ENCODE measurements at regions not wholly inside any gene's neighbourhood (a gene's known extent, or its start where the extent isn't known, plus 50 kb on each side); places are given as distances from the start of the nearest gene placed in this dataset.
A peak's percentile ranks its signal among the peaks of the same experiment; 100 is the strongest.

DNA sequence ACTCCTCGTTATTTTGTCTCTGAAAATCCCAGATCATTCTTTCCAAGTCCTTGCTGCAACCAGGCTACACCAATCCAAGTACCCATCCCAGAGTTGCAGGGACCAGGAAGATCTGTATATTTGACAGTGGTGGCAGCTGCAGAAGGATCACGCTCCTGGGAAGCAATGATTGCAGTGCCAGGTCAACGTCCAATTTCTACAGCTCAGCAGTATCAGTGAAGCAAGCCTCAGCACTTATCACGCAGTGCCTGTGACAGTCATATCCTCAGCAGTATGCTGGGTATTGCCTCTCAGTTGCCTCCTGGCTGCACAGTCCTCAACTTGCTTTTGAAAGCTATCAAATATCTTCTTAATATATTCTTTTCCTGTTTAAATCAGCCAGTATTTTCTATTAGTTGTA, 66.7 kb downstream of the BARHL2 start:
- no peak for DNase-seq (ENCODE audit: low read depth)

- no peak for DNase-seq (ENCODE audit: low read depth)
Measured at GRCh38 chr1:90640325-90640724, 76.8 kb downstream of the BARHL2 start.

DNA sequence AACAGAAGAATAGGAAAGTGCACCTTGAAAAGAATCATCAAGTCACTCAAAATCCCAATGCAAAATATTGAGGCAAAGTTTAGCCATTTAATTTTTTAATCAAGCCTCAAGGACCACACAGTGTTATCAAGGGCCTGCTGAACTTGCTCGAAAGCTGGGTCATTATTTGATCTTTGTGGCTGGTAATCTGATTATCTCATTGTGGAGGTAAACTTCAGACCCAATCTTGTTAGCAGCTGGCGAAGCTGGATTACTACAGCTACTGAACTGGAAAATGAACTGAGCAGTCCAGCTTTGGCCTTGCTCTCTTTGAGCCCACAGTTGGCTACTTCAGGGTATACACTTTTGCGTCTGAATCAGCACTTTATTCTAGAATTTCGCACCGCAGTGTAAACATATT, 94.4 kb downstream of the BARHL2 start:
- DNase-seq (ENCODE audit: low read depth), result no peak

DNA sequence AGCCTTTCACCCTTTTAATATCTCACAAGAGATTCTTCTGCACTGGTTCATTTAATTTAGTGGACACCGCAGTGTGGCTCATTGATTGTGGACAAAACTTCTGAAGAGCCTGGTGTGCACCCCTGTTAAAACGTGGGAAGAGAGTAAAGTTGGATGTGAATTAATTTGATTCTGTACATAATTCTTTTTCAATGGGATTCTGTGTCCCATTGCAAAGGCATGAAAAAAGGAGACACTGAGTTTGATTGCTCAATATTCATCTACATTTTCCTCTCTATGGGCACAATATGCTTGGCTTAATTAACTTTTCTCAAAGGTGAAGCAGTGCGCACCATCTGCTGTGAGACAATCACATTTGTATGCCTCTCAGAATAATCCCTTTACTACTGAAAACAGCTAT, 95.1 kb downstream of the BARHL2 start:
- no peak for DNase-seq (ENCODE audit: low read depth)

DNA sequence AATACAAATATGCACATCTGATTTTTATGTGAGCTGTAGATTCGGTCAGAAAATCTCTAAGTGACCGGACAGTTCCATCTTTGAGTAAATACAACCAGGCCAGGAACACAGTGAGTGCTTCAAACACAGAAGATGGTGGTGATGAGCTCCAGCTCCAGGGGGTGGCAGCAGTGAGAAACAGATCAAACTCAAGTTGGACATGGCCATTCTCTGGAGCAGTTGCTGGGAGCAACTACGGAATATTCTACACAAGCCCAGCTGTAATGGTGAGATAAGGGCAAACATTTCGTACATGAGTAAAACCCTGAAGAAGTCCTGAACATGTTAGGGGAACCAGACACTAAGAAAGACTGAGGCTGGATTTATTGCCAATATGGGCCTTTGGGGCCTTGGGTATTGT, 100.7 kb downstream of the BARHL2 start:
- peak; percentile 16 for DNase-seq (ENCODE audit: low read depth)

- no peak for DNase-seq (ENCODE audit: low read depth)
Measured at GRCh38 chr1:90614872-90615271, 102.2 kb downstream of the BARHL2 start.

- DNase-seq (ENCODE audit: low read depth), result no peak
Measured at GRCh38 chr1:90613371-90613770, 103.7 kb downstream of the BARHL2 start.

DNA sequence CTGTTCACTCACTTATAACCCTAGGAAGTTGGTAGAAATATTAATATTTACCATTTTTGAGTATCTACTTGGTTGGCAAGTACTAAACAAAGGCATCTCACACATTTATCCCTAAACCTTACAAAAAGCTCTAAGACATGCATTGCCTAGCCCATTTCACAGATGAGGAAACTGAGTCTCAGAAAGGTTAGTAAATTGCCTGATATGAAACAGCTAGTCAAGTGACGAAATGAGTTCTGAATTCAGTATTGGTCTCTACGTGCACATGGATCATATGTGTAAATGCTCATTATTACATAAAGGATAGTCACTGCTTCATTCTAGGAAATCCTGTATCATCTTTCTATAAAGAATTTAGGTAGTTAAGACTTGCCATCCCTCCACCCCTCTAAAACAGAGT, 105.1 kb downstream of the BARHL2 start:
- no peak for DNase-seq (ENCODE audit: low read depth)

DNA sequence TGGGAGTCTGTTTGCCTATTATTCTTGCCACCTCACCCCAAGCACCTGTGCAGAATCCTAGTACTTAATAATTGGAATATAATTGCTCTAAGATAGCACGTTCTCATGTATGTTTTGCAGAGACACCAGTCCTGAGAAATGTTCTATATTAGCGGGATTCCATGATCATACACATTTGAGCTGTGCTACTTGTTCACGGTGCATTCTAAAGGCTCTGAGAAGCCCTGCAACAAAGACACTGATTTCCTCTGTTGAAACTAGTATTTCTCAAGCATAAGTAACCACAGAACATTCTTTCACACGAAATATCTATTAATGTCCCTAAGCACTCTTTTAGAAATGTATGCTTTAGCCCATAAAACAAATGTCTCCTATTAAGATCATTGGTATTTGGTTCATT, 109.4 kb downstream of the BARHL2 start:
- no peak for DNase-seq (ENCODE audit: low read depth)

GRCh38 chr1:90605070-90605469, 112.0 kb downstream of the BARHL2 start:
- DNase-seq (ENCODE audit: low read depth), result no peak

GRCh38 chr1:90593312-90593711, 123.8 kb downstream of the BARHL2 start:
- no peak for DNase-seq (ENCODE audit: low read depth)

DNA sequence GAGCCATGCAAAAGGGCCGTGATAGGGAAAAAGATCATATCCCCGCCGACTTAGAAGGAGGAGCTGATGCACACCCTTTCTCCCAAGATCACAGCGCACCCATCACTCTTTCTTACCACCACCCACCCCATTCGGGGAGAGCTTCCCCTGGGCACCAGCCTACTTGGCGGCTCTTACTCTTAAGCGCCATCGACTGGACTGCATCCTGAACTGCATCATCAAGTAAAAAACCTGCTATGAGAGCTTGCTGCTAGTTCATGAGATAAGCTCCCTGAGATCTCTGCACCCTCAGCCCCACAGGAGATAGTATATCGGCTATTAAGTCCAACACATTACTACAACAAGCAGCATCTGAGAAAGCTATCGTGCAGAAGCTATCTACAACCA, 125.1 kb downstream of the BARHL2 start:
- no peak for DNase-seq (ENCODE audit: low read depth)

DNA sequence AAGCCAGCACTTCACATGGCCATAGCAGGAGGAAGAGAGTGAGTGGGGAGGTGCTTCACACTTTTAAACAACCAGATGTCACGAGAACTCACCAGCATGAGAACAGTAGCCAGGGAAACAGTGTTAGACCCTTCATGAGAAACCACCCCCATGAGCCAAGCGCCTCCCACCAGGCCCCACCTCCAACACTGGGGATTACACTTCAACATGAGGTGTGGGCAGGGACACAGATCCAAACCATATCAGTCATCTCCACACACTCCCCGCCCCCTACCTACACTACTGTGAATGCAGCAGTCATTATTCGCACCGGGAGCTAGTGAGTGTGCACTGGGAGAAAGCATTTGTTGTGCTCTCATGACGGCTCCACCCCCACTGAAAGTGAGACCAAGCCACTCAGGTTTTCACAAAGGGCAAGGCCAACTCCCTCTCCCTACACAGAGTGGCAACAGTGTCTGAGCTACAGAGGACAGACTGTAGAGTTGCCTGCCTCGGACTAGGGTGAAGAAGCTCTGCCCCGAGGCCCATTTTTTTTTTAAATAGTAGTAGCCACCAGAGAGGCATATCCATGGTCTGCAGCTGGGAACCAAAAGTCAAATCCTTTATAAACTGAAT, 125.6 kb downstream of the BARHL2 start:
- DNase-seq (ENCODE audit: low read depth), result no peak

DNA sequence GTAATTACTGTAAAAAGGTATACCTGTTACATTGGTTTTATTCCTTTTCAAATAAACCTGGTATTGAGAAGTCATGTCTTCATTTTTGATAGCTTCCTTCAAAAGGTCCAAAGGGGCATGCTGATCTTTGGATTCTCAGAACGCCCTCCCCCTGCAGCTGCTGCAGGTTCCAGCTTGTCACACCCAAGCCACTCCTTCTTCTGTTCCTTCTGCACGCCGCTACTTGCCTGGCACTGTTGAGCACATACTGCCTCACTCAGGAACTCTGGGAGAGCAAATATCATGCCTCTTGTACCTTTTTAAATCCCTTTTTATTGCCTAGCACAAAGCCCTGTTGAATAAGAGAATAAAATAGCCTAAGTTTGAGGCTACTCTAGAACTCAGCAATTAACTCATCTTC, 136.9 kb downstream of the BARHL2 start:
- no peak for DNase-seq (ENCODE audit: low read depth)

DNA sequence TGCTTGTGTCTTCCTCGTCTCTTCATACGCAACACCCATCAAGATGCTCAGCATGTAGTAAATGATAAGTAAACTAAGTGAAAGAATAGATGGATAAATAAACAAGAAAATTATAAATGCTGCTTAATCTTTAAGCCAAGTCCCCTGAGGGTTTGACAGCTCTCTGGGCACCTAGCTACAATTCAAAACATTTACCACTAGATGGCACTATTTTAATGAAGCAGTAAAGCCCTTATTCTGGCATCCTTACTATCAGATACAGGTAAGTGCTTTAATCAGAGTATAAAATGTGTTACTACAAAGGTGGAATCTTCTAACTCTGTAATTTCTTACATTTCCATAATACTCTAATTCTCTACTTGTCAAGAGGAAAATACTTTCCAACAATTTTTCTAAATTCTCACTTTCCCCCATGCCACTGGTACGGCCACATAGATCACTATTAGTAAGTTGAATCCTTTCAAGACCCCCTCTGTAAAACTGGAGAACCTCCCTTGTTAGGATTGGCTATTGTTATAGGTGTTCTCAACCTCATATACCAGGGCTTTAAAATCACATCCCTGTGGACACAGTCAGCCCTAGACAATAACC, 137.8 kb downstream of the BARHL2 start:
- peak; percentile 41 for DNase-seq (ENCODE audit: low read depth)

- no peak for DNase-seq (ENCODE audit: low read depth)
Measured at GRCh38 chr1:90574692-90575370, 142.3 kb downstream of the BARHL2 start.

GRCh38 chr1:90573736-90574135, 143.4 kb downstream of the BARHL2 start:
- no peak for DNase-seq (ENCODE audit: low read depth)

DNA sequence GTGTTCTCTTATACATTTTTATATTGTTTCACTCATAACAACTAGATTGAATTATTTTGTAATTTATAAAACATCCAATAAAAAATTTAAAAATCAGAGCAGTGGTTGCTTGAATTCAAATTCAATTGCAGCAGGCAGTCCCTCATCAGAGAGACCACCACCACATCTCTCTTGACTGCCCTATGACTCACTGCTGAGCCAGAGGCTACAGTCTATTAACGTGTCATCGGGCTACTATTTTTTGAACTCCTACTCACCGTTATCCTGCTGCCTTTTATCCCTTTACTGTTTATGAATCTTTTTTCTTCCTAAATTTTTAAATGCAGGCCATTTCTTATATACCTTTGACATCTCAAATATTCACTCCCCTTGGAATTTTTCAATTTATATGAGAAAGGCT, 144.7 kb downstream of the BARHL2 start:
- no peak for DNase-seq (ENCODE audit: low read depth)

DNA sequence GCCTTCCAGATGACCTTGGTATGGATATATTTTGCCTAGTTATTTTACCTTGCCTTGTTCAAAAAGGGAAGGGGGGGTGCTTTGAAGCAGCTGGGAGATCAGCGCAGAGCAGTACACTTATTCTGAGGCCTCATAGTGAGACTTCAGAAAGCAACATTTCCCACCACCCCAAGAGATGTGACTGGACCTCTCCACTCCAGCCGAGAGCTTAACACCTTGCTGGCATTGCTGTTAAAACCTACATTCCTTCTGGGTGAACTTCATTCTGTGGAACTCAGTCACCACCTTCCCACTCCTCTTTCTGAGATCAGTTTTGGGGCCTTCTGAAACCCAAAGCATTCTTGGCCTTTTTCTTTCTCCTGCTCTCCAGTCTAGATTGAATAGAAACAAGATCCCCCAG, 148.7 kb downstream of the BARHL2 start:
- DNase-seq (ENCODE audit: low read depth), result no peak

DNA sequence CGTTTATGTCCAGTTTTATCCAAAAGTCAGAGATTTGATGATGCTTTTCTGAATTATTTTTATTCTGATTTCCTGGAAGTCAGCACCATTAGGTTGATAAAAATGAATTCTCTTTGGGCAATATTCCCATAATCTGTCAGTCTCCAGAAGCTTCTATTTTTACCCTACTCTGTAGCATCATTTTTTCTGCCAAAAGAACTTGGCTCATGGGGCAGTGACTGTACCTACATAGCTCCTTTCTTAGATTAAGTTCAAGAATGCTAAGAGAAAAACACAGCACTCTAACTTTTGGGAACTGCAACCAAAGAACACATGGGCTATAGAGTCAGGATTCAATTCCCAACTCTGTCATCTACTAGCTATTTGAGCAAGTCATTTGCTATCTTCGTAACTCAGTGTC, 152.9 kb downstream of the BARHL2 start:
- no peak for DNase-seq (ENCODE audit: low read depth)

- DNase-seq (ENCODE audit: low read depth), result no peak
Measured at GRCh38 chr1:90562892-90563291, 154.2 kb downstream of the BARHL2 start.

DNA sequence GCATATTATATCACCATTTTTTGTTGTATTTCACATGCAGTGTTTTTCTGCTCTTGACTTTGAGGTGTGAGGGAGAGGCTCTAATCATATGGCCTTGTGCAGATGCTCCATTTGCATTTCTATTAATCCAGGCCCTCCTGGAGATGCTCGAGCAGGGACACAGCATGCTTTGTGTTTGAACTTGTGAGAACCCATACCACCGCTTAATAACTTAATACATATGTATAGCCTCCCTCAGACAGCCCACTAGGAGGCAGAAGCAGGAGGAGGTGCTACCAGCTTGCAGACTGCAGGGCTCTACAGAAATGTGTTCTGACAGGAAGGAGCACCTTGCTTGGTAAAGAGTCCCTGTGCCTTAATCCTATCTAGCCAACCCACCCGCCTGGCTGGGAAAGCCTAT, 155.2 kb downstream of the BARHL2 start:
- no peak for DNase-seq (ENCODE audit: low read depth)

DNA sequence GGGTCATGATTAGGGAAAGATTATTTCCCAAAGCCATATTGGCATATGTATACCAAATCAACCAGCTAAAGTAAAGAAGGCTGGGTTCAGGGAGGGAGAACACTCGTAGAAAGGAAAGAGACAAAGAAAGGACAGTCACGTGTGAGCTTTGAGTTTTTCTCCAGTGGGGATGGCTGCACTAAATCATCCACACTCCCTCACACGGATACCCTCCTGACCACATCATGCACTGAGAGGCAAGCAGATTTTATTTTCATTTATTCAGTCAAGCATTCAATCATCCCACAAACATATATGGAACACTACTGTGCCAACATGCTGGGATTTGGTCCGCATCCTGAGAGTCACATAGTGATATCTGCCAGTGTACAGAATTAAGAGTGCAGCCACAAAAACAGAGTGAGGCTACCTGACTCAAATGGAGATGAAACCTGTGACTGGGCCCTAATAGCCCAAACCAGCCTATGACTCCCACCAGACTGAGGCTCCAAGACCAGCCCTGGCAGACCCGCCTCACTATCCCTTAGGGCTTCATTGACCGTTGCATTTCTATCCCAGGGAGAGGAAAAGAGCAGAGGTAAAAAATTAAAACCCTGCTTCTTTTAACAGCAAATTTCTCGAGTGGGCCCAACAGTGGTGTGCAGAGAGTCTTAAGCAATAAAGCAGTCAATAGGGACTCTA, 155.9 kb downstream of the BARHL2 start:
- no peak for DNase-seq (ENCODE audit: low read depth)
